WERI-Rb-1 (cell line): ENCODE measurements at regions not wholly inside any gene's neighbourhood (a gene's known extent, or its start where the extent isn't known, plus 50 kb on each side); places are given as distances from the start of the nearest gene placed in this dataset.

Experiments
- DNase-seq: peaks from one replicate; pipeline ENCODE4 v3.0.0-alpha.2; 2020
- H3K27ac ChIP-seq: fragments of 250-450 bp; sonication (Bioruptor Pico); 2 replicates; pipeline ENCODE4 v1.5.1; 2020; ENCODE audit warnings: mild to moderate bottlenecking, moderate library complexity
- H3K27me3 ChIP-seq: fragments of 250-450 bp; sonication (Bioruptor Pico); 2 replicates; pipeline ENCODE4 v1.5.1; 2021; ENCODE audit warnings: mild to moderate bottlenecking, low read depth, moderate library complexity; ENCODE audit not compliant: insufficient read depth, severe bottlenecking
- H3K36me3 ChIP-seq: fragments of 250-450 bp; sonication (Bioruptor Pico); 2 replicates; pipeline ENCODE4 v1.5.1; 2020; ENCODE audit warnings: mild to moderate bottlenecking, moderate library complexity
- H3K4me3 ChIP-seq: 2 replicates; pipeline ENCODE4 v1.5.1; 2011; ENCODE audit warnings: low read depth, mild to moderate bottlenecking, control low read depth, low read length
- H3K9me3 ChIP-seq: fragments of 250-450 bp; sonication (Bioruptor Pico); 2 replicates; pipeline ENCODE4 v1.5.1; 2021; ENCODE audit warnings: mild to moderate bottlenecking, moderate library complexity; ENCODE audit not compliant: severe bottlenecking
- TF ChIP-seq, protein P1 (sequence below): IDR thresholded peaks from 2 replicates; pipeline ENCODE4 v1.5.1; 2011; ENCODE audit warnings: low read depth, mild to moderate bottlenecking, control low read depth, inconsistent platforms, low read length

DNA sequence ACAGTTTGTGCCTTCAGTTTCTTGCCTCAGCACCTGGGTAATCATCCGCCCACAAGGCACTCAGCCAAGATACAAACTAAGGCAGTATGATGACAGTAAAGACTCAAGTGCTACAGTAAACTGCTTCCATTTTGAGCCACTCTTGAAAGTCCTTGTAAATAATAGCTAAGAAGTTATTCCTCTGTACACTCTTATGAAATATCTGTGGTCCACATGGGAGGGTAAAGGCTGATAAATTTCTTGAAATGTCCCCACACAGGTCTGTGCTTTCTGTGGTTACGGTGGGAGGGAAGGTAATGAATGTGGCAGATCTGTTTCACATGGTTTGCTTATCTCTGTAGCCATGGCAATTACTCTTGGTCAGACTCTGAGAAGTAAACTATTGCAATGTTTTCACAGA lies 551.0 kb upstream of the ZWINT start:
- H3K9me3 ChIP-seq = no peaks in the 10 kb centered on the region
- H3K27me3 ChIP-seq = no peaks in the 10 kb centered on the region
- TF ChIP-seq, protein P1, sequence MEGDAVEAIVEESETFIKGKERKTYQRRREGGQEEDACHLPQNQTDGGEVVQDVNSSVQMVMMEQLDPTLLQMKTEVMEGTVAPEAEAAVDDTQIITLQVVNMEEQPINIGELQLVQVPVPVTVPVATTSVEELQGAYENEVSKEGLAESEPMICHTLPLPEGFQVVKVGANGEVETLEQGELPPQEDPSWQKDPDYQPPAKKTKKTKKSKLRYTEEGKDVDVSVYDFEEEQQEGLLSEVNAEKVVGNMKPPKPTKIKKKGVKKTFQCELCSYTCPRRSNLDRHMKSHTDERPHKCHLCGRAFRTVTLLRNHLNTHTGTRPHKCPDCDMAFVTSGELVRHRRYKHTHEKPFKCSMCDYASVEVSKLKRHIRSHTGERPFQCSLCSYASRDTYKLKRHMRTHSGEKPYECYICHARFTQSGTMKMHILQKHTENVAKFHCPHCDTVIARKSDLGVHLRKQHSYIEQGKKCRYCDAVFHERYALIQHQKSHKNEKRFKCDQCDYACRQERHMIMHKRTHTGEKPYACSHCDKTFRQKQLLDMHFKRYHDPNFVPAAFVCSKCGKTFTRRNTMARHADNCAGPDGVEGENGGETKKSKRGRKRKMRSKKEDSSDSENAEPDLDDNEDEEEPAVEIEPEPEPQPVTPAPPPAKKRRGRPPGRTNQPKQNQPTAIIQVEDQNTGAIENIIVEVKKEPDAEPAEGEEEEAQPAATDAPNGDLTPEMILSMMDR = no peak
- no peak overlapping the region for H3K27ac ChIP-seq
- H3K4me3 ChIP-seq = no peak overlapping the region
- DNase-seq = no peak
- H3K36me3 ChIP-seq = no peaks in the 10 kb centered on the region

DNA sequence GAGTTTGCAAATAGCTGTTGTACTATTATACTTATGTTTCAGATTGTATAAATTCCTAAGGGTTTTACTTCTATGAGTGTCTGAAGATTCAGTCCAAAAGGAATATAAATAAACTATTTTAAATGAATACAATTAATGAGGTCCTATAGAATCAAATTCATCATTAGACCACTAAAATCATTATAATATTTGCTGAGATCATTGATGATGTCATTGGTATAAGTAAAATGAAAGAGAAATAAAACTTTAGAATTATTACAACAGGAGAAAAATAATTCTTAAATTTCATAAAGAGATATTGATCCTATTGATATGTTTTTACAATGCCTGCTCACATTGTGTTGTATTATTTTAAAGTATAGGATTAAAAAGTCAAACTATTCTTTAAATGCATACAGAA lies 544.0 kb upstream of the ZWINT start:
- no peak overlapping the region for H3K27ac ChIP-seq
- TF ChIP-seq, protein P1 = no peak
- H3K9me3 ChIP-seq = no peaks in the 10 kb centered on the region
- no peaks in the 10 kb centered on the region for H3K27me3 ChIP-seq
- no peak overlapping the region for H3K4me3 ChIP-seq
- DNase-seq = no peak
- no peaks in the 10 kb centered on the region for H3K36me3 ChIP-seq

DNA sequence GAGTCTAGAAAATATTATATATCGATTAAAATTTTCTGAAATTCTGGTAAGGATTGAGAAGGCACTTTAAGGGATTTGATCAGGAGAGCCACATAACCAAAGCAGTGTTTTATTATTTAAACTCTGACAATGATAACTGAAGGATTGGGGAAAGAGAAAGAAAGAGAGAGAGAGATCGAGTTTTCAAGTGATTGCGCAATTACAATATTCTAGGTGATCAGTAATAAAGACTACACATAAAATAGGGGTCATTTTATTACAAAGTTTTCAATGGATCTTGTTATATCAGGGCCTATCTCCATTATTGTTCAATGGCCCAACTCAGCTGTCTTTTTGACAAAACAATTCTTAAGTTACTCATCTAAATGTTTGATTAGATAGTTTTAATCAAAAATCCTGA lies 541.5 kb upstream of the ZWINT start:
- Histone ChIP-seq H3K27ac (no peak overlapping the region), H3K27me3 (no peaks in the 10 kb centered on the region), H3K36me3 (no peaks in the 10 kb centered on the region), H3K4me3 (no peak overlapping the region), H3K9me3 (no peaks in the 10 kb centered on the region)
- TF ChIP-seq, protein P1 = no peak
- DNase-seq = no peak

DNA sequence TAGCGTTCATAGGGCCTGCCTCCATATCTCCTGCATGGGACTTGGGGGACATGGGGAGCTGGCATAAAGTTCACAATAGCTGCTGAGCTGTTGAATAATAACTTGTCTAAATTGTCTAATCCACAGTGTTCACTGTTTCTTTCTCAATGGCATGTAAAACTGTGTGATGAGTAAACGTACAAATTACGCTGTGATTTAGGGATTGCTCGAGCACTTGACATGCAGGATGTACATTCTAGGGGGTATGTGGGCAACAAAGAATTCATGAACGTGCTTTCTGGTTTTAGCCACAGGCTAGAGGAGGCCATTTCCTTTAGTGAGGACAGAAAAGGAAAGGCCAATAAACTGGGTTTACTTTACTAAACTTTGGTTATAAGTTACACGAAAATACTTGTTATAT lies 534.2 kb upstream of the ZWINT start:
- TF ChIP-seq, protein P1 = no peak
- no peak overlapping the region for H3K4me3 ChIP-seq
- DNase-seq = no peak
- no peaks in the 10 kb centered on the region for H3K27me3 ChIP-seq
- no peak overlapping the region for H3K27ac ChIP-seq
- H3K9me3 ChIP-seq = no peaks in the 10 kb centered on the region
- H3K36me3 ChIP-seq = no peaks in the 10 kb centered on the region

DNA sequence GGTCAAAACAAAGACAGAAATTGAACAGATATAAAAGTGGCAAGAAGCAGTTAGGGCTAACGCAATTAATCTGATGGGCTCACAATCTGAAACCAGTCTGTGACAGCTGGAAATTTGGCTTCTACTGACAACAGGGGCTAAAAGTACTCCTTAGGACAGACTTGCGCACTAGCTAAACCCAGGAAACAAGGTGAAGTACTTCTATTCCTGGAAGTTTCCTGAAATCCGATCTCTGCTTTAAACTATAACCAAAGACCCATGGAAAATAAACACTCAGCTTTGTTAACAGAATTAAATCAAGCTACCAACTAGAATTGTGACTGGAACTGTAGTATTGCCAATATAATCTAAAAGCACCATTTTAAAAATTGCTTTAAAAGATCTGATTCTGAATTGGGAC lies 520.2 kb upstream of the ZWINT start:
- no peak for DNase-seq
- TF ChIP-seq, protein P1 = no peak

DNA sequence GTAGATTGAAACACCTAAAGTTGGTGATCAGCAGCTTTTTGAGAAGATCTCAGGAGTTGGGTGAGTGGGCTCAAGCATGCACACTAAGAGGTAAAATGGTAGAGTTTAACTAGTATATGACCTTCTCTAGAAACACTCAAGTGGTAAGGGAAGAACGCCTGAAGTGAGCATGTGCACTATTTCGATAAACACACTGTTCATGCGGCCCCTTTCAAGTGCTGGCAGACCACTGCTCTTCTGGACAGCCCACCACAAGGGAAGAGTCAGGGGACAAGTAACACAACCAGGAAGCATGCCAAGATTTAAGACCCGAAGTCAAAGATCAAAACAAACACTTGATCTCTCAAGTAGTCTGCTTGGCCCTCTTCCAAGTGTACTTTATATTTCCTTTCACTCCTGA lies 519.5 kb upstream of the ZWINT start:
- no peak for DNase-seq
- no peak overlapping the region for H3K27ac ChIP-seq

More for the DNA sequence above, 520.2 kb upstream of the ZWINT start:
- Histone ChIP-seq H3K4me3 (no peak overlapping the region), H3K9me3 (no peaks in the 10 kb centered on the region), H3K36me3 (no peaks in the 10 kb centered on the region), H3K27ac (no peak overlapping the region), H3K27me3 (no peaks in the 10 kb centered on the region)

More for the DNA sequence above, 519.5 kb upstream of the ZWINT start:
- no peaks in the 10 kb centered on the region for H3K36me3 ChIP-seq
- TF ChIP-seq, protein P1 = no peak
- no peak overlapping the region for H3K4me3 ChIP-seq
- H3K9me3 ChIP-seq = no peaks in the 10 kb centered on the region
- no peaks in the 10 kb centered on the region for H3K27me3 ChIP-seq
